Thymus (tissue), 11 donors: ENCODE measurements at regions not wholly inside any gene's neighbourhood (a gene's known extent, or its start where the extent isn't known, plus 50 kb on each side); places are given as distances from the start of the nearest gene placed in this dataset.

Experiments used
- DNase-seq, 9 donors: peaks; one replicate each; pipeline ENCODE4 v3.0.0-alpha.2; 2013; ENCODE audit warnings: low spot score in 9 of 9, low read depth in 6 of 9, missing footprints in 1 of 9
- H3K27ac ChIP-seq, 2 donors: one replicate each; pipeline ENCODE4 v1.5.1; 2013; ENCODE audit warnings: control low read depth in 1 of 2, low read depth in 1 of 2, low read length in 1 of 2, mild to moderate bottlenecking in 1 of 2, moderate library complexity in 1 of 2
- H3K27me3 ChIP-seq, 2 donors: one replicate each; pipeline ENCODE4 v1.5.1; 2013; ENCODE audit warnings: low read length in 1 of 2; ENCODE audit not compliant: control insufficient read depth in 2 of 2, insufficient read depth in 1 of 2
- H3K36me3 ChIP-seq, 2 donors: one replicate each; pipeline ENCODE4 v1.5.1; 2013; ENCODE audit warnings: low read length in 1 of 2, mild to moderate bottlenecking in 1 of 2, moderate library complexity in 1 of 2; ENCODE audit not compliant: control insufficient read depth in 2 of 2, insufficient read depth in 2 of 2
- H3K4me1 ChIP-seq, 2 donors: one replicate each; pipeline ENCODE4 v1.5.1; 2013; ENCODE audit warnings: low read length in 2 of 2; ENCODE audit not compliant: control insufficient read depth in 2 of 2, insufficient read depth in 2 of 2
- H3K4me3 ChIP-seq, 2 donors: one replicate each; pipeline ENCODE4 v1.5.1; 2013; ENCODE audit warnings: low read length in 2 of 2, control low read depth in 1 of 2, mild to moderate bottlenecking in 1 of 2
- H3K9me3 ChIP-seq, 2 donors: one replicate each; pipeline ENCODE4 v1.5.1; 2013; ENCODE audit warnings: low read length in 1 of 2, mild to moderate bottlenecking in 1 of 2; ENCODE audit not compliant: control insufficient read depth in 2 of 2, insufficient read depth in 1 of 2
- WGBS: extraction: QIAGEN DNeasy Blood & Tissue Kit; methylation state at CpG from one replicate; pipeline ENCODE4 v1.1.7; 2013; 5-methylcytosine and 5-hydroxymethylcytosine counted together
- donor health status: healthy.

- H3K4me1 ChIP-seq, result peaks cover 0 to 2% of the 10 kb centered on the region in 2 donors
- DNase-seq, result no peak
- 95% methylated on average over 4 of the region's 4 CpGs for WGBS
These were observed 144.8 kb downstream of the SMAD6 start for GRCh38 chr15:66846811-66847210.

GRCh38 chr15:66847565-66847991, 145.5 kb downstream of the SMAD6 start:
- no peak overlapping the region for H3K4me3 ChIP-seq
- H3K9me3 ChIP-seq, result no peaks in the 10 kb centered on the region
- 93% methylated on average over 1 of the region's 1 CpG for WGBS
- no peak for DNase-seq
- peaks cover 0 to 2% of the 10 kb centered on the region in 2 donors for H3K4me1 ChIP-seq
- H3K27me3 ChIP-seq, result peaks cover 13 to 44% of the 10 kb centered on the region in 2 donors
- H3K36me3 ChIP-seq, result no peaks in the 10 kb centered on the region
- H3K27ac ChIP-seq, result no peak overlapping the region

More at GRCh38 chr15:66846811-66847210, 144.8 kb downstream of the SMAD6 start:
- Histone ChIP-seq H3K27me3 (peaks cover 17 to 42% of the 10 kb centered on the region in 2 donors), H3K9me3 (no peaks in the 10 kb centered on the region), H3K36me3 (no peaks in the 10 kb centered on the region), H3K4me3 (no peak overlapping the region), H3K27ac (no peak overlapping the region)

GRCh38 chr15:66848116-66848515, 146.1 kb downstream of the SMAD6 start:
- Histone ChIP-seq H3K9me3 (no peaks in the 10 kb centered on the region), H3K36me3 (no peaks in the 10 kb centered on the region), H3K27ac (no peak overlapping the region), H3K4me1 (peaks cover 0 to 2% of the 10 kb centered on the region in 2 donors), H3K27me3 (peaks cover 9 to 41% of the 10 kb centered on the region in 2 donors), H3K4me3 (no peak overlapping the region)
- 78% methylated on average over 5 of the region's 5 CpGs for WGBS
- DNase-seq, result no peak

- no peak overlapping the region for H3K4me3 ChIP-seq
- no peaks in the 10 kb centered on the region for H3K36me3 ChIP-seq
- H3K4me1 ChIP-seq, result no peaks in the 10 kb centered on the region
- no peak overlapping the region for H3K27ac ChIP-seq
- DNase-seq, result no peak
- no peaks in the 10 kb centered on the region for H3K9me3 ChIP-seq
- H3K27me3 ChIP-seq, result peaks cover 7 to 38% of the 10 kb centered on the region in 2 donors
- 96% methylated on average over 9 of the region's 9 CpGs for WGBS
These were observed 146.8 kb downstream of the SMAD6 start for GRCh38 chr15:66848686-66849392.

GRCh38 chr15:66849393-66849745, 147.3 kb downstream of the SMAD6 start:
- Histone ChIP-seq H3K9me3 (no peaks in the 10 kb centered on the region), H3K4me3 (no peak overlapping the region), H3K27ac (no peak overlapping the region), H3K4me1 (no peaks in the 10 kb centered on the region), H3K36me3 (no peaks in the 10 kb centered on the region), H3K27me3 (peaks cover 3 to 38% of the 10 kb centered on the region in 2 donors)
- no peak for DNase-seq
- 97% methylated on average over 3 of the region's 3 CpGs for WGBS

DNA sequence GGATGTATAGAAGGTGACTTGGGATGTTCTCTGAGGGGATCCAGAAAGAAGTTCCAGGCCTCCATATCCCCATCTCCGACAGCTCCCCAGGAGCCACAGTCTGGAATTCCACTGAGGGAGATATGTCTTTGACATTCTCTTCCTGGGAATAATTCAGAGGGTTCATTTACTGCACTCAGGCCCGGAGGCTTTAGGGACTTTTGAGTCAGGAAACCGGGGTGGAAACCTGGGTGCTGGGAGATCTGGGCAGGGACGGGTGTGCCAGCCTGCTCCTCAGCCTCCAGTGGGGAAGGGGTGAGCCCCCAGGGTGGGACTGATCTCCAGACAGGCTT, 147.7 kb downstream of the SMAD6 start:
- 96% methylated on average over 4 of the region's 4 CpGs for WGBS
- Histone ChIP-seq H3K4me3 (no peak overlapping the region), H3K27me3 (peaks cover 3 to 38% of the 10 kb centered on the region in 2 donors), H3K27ac (no peak overlapping the region), H3K4me1 (no peaks in the 10 kb centered on the region), H3K36me3 (no peaks in the 10 kb centered on the region), H3K9me3 (no peaks in the 10 kb centered on the region)
- DNase-seq, result no peak

DNA sequence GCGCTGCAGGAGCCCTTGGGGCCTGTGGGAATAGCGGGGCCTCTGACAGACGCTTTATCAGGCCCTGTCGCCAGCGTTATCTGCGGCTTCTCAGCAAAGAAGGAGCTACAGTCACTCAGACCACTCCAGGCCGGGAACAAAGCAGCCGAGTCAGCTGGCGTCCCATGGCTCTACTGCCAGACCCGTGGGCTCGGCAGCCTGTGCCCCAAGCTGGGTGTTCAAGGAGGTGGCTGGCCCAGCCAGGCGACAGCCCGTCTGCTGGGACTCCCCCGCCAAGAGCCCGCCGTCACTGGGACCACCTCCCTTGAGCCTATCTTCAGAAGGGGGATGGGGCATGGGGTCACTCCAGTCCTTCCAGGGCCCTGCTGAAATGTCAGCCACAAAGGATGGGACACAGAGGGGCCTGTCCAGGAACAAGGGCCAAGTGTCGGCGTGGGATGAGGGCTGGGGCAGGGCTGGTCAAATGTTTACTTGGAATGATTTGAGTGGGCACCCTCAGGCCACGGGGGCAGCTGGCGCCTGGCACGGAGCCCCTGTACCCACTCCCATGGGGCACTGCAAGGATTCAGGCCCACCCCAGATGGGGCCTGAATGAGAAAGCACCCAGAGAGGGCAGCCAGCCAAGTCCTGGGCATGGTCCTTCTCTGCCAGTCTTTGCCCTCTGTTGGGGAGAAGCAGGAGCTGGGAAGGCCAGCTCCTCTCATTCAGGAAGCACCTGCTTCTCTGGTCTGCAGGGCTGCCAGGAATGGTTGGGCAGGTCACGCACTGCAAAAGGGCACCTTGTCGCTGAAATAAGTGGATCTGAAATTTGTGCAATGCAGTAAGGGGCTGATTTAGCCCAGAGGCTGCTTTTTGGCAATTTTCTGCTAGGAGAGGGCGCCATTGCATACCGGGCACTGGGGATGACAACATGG, 148.3 kb downstream of the SMAD6 start:
- DNase-seq, result no peak
- H3K4me1 ChIP-seq, result no peaks in the 10 kb centered on the region
- no peak overlapping the region for H3K27ac ChIP-seq
- no peaks in the 10 kb centered on the region for H3K36me3 ChIP-seq
- H3K27me3 ChIP-seq, result peaks cover 3 to 32% of the 10 kb centered on the region in 2 donors
- H3K4me3 ChIP-seq, result no peak overlapping the region
- H3K9me3 ChIP-seq, result no peaks in the 10 kb centered on the region
- WGBS, result 94% methylated on average over 25 of the region's 25 CpGs

GRCh38 chr15:66850996-66851310, 148.9 kb downstream of the SMAD6 start:
- Histone ChIP-seq H3K27ac (no peak overlapping the region), H3K4me1 (no peaks in the 10 kb centered on the region), H3K4me3 (no peak overlapping the region), H3K9me3 (no peaks in the 10 kb centered on the region), H3K27me3 (peaks cover 3 to 29% of the 10 kb centered on the region in 2 donors), H3K36me3 (no peaks in the 10 kb centered on the region)
- WGBS, result 33% methylated on average over 6 of the region's 6 CpGs
- peak in 1 of 9 donors; percentile 7 for DNase-seq

DNA sequence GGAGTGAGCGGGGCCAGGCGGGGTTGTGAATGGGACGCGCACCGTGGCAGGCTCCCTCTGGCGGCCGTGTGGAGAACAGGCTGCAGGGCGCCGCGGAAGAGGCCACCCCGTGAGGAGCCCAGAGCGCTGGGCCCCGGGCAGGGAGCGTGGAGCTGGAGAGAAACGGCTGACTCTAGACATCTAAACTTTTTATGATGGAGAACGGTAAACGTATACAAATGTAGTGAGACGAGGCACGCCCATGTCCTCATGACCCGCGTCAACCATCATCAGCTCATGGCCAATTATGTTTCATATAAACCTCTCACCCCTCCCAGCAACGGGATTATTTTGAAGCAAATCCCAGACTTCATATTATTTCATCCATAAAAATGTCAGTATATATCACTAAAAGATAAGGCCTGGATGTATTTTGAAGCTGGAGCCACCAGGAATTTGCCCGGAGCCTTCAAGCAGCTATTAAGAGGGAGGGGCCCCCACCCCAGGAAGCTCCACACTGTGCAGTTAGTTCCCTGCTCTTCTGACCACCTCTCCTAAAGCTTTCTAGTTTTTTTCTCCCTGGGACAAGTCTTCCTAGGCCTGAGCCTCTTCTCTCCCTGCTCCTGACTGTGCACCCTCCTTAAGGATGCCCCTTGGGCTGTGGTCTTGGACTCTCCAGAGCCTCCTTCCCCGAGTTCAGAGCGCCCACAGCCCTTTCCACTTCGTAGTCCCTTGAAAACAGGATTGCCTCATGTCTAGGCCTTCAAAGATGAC, 149.5 kb downstream of the SMAD6 start:
- WGBS, result 23% methylated on average over 26 of the region's 26 CpGs
- Histone ChIP-seq H3K4me3 (no peak overlapping the region), H3K27me3 (peaks cover 3 to 27% of the 10 kb centered on the region in 2 donors), H3K27ac (no peak overlapping the region), H3K4me1 (no peaks in the 10 kb centered on the region), H3K9me3 (no peaks in the 10 kb centered on the region), H3K36me3 (no peaks in the 10 kb centered on the region)
- peak; percentile 24 to 81 (median 57) for DNase-seq
